Vagina (tissue), 2 donors: ENCODE measurements at regions not wholly inside any gene's neighbourhood (a gene's known extent, or its start where the extent isn't known, plus 50 kb on each side); places are given as distances from the start of the nearest gene placed in this dataset.

Experiments used
- POLR2A ChIP-seq, 2 donors: fragments of 450-650 bp; IDR thresholded peaks; one replicate each; pipeline ENCODE4 v1.6.1; 2017; ENCODE audit warnings: antibody characterized with exemption in 2 of 2, mild to moderate bottlenecking in 2 of 2, moderate library complexity in 2 of 2
- TF ChIP-seq, protein P1 (sequence below), 3 experiments: fragments of 450-650 bp in 2 of 3; fragments of 200-600 bp in 1 of 3; sonication (generic) in 1 of 3; IDR thresholded peaks; one replicate each; pipeline ENCODE4 v1.5.1; 2017 to 2019; ENCODE audit warnings: antibody characterized with exemption in 3 of 3, mild to moderate bottlenecking in 2 of 3, moderate library complexity in 2 of 3

DNA sequence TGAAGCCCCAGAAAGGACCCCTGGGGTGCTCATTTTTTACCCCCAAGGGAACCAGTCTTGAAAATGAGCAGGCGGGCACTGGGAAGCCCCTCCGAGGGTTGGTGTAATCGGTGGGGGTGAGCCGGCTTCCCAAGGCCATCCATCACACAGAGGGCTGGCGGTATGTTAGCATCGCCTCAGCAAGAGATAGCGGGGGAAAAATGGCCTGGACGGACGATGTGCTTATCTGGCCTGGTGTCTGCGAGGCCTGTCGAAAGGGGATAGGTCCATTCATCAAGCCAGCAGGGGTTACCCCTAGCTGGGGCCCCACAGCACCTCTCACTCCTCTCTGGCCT lies 188.9 kb downstream of the IRF8 start:
- TF ChIP-seq POLR2A (IDR thresholded peaks at IDR 0.05): no peak
- TF ChIP-seq, protein P1, sequence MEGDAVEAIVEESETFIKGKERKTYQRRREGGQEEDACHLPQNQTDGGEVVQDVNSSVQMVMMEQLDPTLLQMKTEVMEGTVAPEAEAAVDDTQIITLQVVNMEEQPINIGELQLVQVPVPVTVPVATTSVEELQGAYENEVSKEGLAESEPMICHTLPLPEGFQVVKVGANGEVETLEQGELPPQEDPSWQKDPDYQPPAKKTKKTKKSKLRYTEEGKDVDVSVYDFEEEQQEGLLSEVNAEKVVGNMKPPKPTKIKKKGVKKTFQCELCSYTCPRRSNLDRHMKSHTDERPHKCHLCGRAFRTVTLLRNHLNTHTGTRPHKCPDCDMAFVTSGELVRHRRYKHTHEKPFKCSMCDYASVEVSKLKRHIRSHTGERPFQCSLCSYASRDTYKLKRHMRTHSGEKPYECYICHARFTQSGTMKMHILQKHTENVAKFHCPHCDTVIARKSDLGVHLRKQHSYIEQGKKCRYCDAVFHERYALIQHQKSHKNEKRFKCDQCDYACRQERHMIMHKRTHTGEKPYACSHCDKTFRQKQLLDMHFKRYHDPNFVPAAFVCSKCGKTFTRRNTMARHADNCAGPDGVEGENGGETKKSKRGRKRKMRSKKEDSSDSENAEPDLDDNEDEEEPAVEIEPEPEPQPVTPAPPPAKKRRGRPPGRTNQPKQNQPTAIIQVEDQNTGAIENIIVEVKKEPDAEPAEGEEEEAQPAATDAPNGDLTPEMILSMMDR (IDR thresholded peaks at IDR 0.05): no peak
